SJSA1 (cell line): ENCODE measurements at regions not wholly inside any gene's neighbourhood (a gene's known extent, or its start where the extent isn't known, plus 50 kb on each side); places are given as distances from the start of the nearest gene placed in this dataset.

ENCODE experiments used
- DNase-seq, 2 experiments: peaks; one replicate each; pipeline ENCODE4 v3.0.0-alpha.2; 2015 to 2020; ENCODE audit warnings: low spot score in 2 of 2, low read depth in 1 of 2
- H3K27ac ChIP-seq: fragments of 250-450 bp; sonication (Bioruptor Pico); 2 replicates; pipeline ENCODE4 v1.5.1; 2020; ENCODE audit warnings: mild to moderate bottlenecking, moderate library complexity
- H3K27me3 ChIP-seq: fragments of 250-450 bp; sonication (Bioruptor Pico); replicated peaks from 2 replicates; pipeline ENCODE4 v1.5.1; 2020; ENCODE audit warnings: mild to moderate bottlenecking, moderate library complexity
- H3K36me3 ChIP-seq: fragments of 250-450 bp; sonication (Bioruptor Pico); 2 replicates; pipeline ENCODE4 v1.5.1; 2020; ENCODE audit warnings: mild to moderate bottlenecking
- H3K4me1 ChIP-seq: fragments of 250-450 bp; sonication (Bioruptor Pico); replicated peaks from 2 replicates; pipeline ENCODE4 v1.6.1; 2021; ENCODE audit warnings: mild to moderate bottlenecking
- H3K4me3 ChIP-seq: fragments of 250-450 bp; sonication (Bioruptor Pico); 2 replicates; pipeline ENCODE4 v1.5.1; 2020; ENCODE audit warnings: mild to moderate bottlenecking
- H3K9me3 ChIP-seq: fragments of 250-450 bp; sonication (Bioruptor Pico); replicated peaks from 2 replicates; pipeline ENCODE4 v1.5.1; 2020; ENCODE audit warnings: mild to moderate bottlenecking

GRCh38 chr12:62146318-62146717, 113.9 kb upstream of the USP15 start:
- Histone ChIP-seq H3K27ac (no peak overlapping the region), H3K36me3 (no peaks in the 10 kb centered on the region), H3K9me3 (no peaks in the 10 kb centered on the region), H3K4me1 (no peaks in the 10 kb centered on the region), H3K4me3 (no peak overlapping the region), H3K27me3 (no peaks in the 10 kb centered on the region)
- DNase-seq = no peak

DNA sequence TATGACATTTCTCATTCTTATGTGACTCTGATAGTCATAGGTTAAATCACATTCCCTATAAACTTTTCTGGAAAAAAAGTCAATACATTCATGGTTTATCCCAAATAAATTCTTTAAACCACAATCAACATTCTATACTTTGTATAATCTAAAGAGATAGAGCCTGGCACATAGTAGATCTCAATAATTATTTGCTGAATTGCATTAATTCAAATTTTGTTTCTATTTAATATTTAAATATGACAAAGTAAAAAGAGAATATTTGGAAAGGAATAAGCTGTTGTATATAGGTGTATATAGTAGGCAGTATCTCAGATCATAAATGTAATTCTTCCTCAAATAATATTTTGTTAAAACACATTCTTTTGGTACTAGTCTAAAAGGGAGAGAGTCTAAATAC, 102.2 kb upstream of the USP15 start:
- no peaks in the 10 kb centered on the region for H3K4me1 ChIP-seq
- no peak overlapping the region for H3K4me3 ChIP-seq
- H3K36me3 ChIP-seq = no peaks in the 10 kb centered on the region
- no peak overlapping the region for H3K27ac ChIP-seq
- H3K9me3 ChIP-seq = no peaks in the 10 kb centered on the region; the same call in 1 of the 2 replicates
- H3K27me3 ChIP-seq = 0 out of 2 replicates have a peak, but pooled peaks cover 2% of the 10 kb centered on the region
- no peak for DNase-seq

DNA sequence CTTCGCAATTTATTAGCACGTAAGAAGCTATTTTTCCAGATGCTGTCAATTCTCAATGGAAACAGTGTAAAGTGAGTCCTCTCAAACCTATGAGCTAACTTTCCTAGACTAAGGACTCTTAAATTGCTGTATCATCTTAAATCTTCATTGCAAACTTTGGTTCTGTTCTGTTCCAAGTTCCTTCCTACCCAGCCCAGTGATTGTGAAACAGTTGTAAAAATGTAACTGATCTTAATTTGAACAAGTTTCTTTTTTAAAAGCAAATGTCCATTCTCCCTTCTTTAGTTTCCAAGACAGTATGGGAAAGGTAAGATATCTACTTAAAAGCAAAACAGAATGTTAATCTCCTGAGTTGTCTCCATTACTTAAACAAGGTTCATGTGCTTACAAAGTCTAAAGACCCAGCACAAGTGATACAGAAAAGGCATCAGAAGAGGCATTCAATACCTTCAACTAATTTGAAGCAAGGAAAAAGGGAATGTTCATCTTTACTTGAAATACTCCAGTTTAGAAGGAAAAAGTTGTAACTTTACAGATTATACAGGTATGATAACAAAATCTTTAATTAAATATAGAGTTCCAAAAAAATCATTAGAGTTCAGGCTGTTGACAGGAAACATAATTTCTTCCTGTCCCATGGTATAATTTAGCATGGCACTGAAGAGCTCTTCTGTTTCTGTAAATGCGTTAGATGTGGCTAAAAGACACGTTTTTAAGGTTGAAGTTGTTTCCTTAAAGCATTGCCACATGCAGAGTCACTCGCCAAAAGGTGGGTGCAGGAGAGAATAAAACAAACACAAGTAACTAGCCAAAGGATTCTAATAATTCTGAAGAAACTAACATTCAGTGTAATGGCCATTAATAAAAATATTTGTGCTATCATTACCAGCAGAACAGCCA, 101.5 kb upstream of the USP15 start:
- Histone ChIP-seq H3K4me3 (no peak overlapping the region), H3K27ac (no peak overlapping the region), H3K4me1 (no peaks in the 10 kb centered on the region), H3K9me3 (no peaks in the 10 kb centered on the region; the same call in 1 of the 2 replicates), H3K36me3 (no peaks in the 10 kb centered on the region), H3K27me3 (0 out of 2 replicates have a peak, but pooled peaks cover 2% of the 10 kb centered on the region)
- no peak for DNase-seq

- H3K9me3 ChIP-seq = no peaks in the 10 kb centered on the region; the same call in 1 of the 2 replicates
- H3K27me3 ChIP-seq = 0 out of 2 replicates have a peak, but pooled peaks cover 2% of the 10 kb centered on the region
- no peaks in the 10 kb centered on the region for H3K36me3 ChIP-seq
These were observed 98.0 kb upstream of the USP15 start for GRCh38 chr12:62162214-62162613.

DNA sequence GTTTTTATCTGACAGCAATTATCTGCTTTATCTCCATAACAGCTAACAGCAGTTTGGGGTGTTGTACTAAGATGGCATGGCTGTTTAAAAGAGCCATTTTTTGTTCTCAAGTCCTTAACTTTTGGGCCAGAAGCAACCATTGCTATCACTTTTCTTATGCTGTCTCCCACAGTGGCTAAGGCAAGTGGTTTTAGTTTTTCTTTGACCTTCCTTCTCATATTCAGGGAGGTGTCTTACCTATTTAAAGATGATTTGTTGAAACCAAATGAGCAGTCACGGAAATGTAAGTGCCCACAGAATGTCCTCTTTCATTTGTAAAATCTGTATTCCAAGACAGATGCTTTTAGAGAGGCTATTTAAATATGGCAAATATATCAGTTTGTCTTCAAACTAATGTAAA, 96.8 kb upstream of the USP15 start:
- 0 out of 2 replicates have a peak, but pooled peaks cover 2% of the 10 kb centered on the region for H3K27me3 ChIP-seq
- H3K4me1 ChIP-seq = no peaks in the 10 kb centered on the region
- H3K4me3 ChIP-seq = no peak overlapping the region
- DNase-seq = no peak
- H3K27ac ChIP-seq = no peak overlapping the region
- H3K36me3 ChIP-seq = no peaks in the 10 kb centered on the region
- H3K9me3 ChIP-seq = no peaks in the 10 kb centered on the region; the same call in 1 of the 2 replicates

More at GRCh38 chr12:62162214-62162613, 98.0 kb upstream of the USP15 start:
- no peak overlapping the region for H3K4me3 ChIP-seq
- no peak for DNase-seq
- H3K27ac ChIP-seq = no peak overlapping the region
- no peaks in the 10 kb centered on the region for H3K4me1 ChIP-seq

DNA sequence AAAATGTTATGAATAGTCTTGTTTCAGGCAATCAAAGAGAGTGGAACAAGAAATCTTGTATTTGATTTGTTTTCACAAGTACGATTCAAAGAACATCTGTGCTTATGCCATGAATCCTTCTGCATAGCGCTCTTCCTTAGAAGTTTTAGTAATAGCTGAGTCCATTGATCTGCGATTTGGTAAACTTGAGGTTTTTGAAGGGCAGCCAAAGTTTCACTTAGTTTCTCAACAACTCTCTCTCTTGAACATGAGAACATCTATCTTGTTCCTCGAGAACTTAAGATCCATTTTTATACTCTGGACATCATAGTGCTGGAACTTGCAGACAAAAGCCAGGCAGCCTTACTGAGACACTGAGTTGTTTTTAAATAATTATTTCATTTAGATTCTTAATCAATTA, 96.2 kb upstream of the USP15 start:
- Histone ChIP-seq H3K27me3 (no peaks in the 10 kb centered on the region), H3K4me1 (no peaks in the 10 kb centered on the region), H3K9me3 (no peaks in the 10 kb centered on the region; the same call in 1 of the 2 replicates), H3K4me3 (no peak overlapping the region), H3K36me3 (no peaks in the 10 kb centered on the region), H3K27ac (no peak overlapping the region)
- no peak for DNase-seq

- H3K27me3 ChIP-seq = no peaks in the 10 kb centered on the region
- H3K27ac ChIP-seq = no peak overlapping the region
- no peak overlapping the region for H3K4me3 ChIP-seq
- no peaks in the 10 kb centered on the region for H3K36me3 ChIP-seq
- H3K4me1 ChIP-seq = no peaks in the 10 kb centered on the region
- no peak for DNase-seq
- H3K9me3 ChIP-seq = no peaks in the 10 kb centered on the region; the same call in 1 of the 2 replicates
These were observed 93.7 kb upstream of the USP15 start for GRCh38 chr12:62166525-62166924.

DNA sequence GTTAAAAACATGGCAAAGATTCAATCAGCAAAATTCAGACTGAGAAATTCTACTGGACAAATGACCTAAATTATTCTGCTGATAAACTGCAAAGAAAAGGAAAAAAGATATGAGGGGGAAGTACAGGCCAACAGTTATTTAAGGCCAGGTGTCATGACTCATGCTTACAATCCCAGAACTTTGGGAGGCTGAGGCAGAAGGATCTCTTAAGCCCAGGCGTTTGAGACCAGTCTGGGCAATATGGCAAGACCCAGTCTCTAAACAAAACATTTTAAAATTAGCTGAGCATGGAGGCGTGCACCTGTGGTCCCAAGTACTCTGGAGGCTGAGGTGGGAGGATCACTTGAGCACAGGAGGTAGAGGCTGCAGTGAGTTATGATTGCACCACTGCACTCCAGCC, 91.8 kb upstream of the USP15 start:
- no peak for DNase-seq
- H3K36me3 ChIP-seq = no peaks in the 10 kb centered on the region
- no peaks in the 10 kb centered on the region for H3K9me3 ChIP-seq
- no peak overlapping the region for H3K4me3 ChIP-seq
- no peaks in the 10 kb centered on the region for H3K4me1 ChIP-seq
- H3K27me3 ChIP-seq = no peaks in the 10 kb centered on the region
- H3K27ac ChIP-seq = no peak overlapping the region

DNA sequence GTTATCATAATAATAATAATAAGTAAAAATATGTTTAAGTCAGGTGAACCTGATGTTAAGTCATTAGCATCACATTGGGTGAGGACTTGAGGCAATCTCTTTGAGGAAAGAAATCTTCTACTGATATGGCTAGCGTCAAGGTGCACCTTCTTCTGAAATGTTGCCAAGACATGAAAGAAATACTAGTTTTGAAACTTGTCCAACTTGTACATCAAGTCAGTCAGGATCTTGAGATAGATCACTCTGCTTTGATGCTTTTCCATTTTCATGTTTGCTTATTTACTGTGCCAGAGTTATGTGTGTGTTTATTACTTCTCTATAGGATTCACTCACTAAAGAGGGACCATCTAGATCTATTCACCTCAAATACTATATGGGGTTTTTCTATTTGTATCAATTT, 90.0 kb upstream of the USP15 start:
- H3K4me3 ChIP-seq = no peak overlapping the region
- no peaks in the 10 kb centered on the region for H3K27me3 ChIP-seq
- DNase-seq = no peak
- no peaks in the 10 kb centered on the region for H3K9me3 ChIP-seq
- no peak overlapping the region for H3K27ac ChIP-seq
- H3K36me3 ChIP-seq = no peaks in the 10 kb centered on the region
- no peaks in the 10 kb centered on the region for H3K4me1 ChIP-seq

DNA sequence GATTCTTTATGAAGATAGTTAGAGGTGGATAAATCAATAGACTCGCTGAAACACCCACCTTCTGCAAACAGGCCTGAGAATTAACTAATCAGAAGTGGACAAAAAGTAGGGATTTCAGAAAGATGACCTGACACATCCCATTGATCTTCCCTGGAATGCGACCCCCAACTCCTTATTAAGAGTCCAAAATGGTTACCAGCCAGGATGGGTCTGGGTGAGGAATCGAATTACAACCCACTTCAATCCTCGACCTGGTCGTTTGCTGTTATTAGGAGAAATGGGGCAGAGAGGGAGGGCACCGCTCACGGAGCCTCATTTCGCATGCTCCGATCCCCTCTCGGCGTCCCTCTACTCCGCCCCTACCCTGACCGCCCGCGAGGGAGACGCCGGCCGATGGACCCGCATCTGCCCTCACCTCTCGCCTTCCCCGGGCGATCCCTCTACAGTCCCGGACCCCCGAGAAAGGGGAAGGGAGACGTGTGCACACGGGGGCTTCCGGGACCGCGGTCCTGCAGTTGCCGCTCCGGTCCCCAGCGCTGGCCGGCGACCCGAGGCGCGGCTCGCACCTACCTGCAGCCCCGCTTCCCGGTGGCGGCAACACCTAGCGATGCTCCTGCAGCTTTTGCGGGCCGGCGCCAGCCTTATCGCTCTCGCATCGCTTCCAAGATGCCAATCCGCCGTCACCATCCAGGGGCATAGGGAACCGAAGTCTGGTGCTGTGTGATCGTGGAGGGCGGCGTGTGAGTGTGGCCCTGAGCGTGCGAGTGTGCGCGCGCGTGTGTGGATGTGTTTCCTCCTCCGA, 69.3 kb upstream of the USP15 start:
- DNase-seq = no peak
- H3K4me3 ChIP-seq = no peak overlapping the region
- H3K4me1 ChIP-seq = peaks cover 11% of the 10 kb centered on the region
- 0 out of 2 replicates have a peak, but pooled peaks cover 4% of the 10 kb centered on the region for H3K9me3 ChIP-seq
- H3K27ac ChIP-seq = no peak overlapping the region
- peaks cover 44% of the 10 kb centered on the region for H3K27me3 ChIP-seq
- no peaks in the 10 kb centered on the region for H3K36me3 ChIP-seq

GRCh38 chr12:62191491-62192179, 68.6 kb upstream of the USP15 start:
- Histone ChIP-seq H3K9me3 (0 out of 2 replicates have a peak, but pooled peaks cover 4% of the 10 kb centered on the region), H3K4me3 (no peak overlapping the region), H3K27ac (no peak overlapping the region), H3K4me1 (peaks cover 11% of the 10 kb centered on the region), H3K36me3 (no peaks in the 10 kb centered on the region), H3K27me3 (peaks cover 44% of the 10 kb centered on the region)
- DNase-seq = peak in 1 of 2 experiments; percentile 11

- peak in 1 of 2 experiments; percentile 57 for DNase-seq
- H3K9me3 ChIP-seq = 0 out of 2 replicates have a peak, but pooled peaks cover 4% of the 10 kb centered on the region
- no peak overlapping the region for H3K4me3 ChIP-seq
- peaks cover 11% of the 10 kb centered on the region for H3K4me1 ChIP-seq
- H3K27ac ChIP-seq = no peak overlapping the region
- peaks cover 44% of the 10 kb centered on the region for H3K27me3 ChIP-seq
- no peaks in the 10 kb centered on the region for H3K36me3 ChIP-seq
These were observed 67.9 kb upstream of the USP15 start for GRCh38 chr12:62192180-62192902.

- Histone ChIP-seq H3K4me3 (no peak overlapping the region), H3K4me1 (peaks cover 11% of the 10 kb centered on the region), H3K27ac (no peak overlapping the region), H3K36me3 (no peaks in the 10 kb centered on the region), H3K27me3 (peaks cover 41% of the 10 kb centered on the region), H3K9me3 (0 out of 2 replicates have a peak, but pooled peaks cover 4% of the 10 kb centered on the region)
- DNase-seq = no peak
These were observed 67.3 kb upstream of the USP15 start for GRCh38 chr12:62192903-62193250.
